ENCODE measurements at regions not wholly inside any gene's neighbourhood (a gene's known extent, or its start where the extent isn't known, plus 50 kb on each side); places are given as distances from the start of the nearest gene placed in this dataset.

- TF ChIP-seq, protein P1, sequence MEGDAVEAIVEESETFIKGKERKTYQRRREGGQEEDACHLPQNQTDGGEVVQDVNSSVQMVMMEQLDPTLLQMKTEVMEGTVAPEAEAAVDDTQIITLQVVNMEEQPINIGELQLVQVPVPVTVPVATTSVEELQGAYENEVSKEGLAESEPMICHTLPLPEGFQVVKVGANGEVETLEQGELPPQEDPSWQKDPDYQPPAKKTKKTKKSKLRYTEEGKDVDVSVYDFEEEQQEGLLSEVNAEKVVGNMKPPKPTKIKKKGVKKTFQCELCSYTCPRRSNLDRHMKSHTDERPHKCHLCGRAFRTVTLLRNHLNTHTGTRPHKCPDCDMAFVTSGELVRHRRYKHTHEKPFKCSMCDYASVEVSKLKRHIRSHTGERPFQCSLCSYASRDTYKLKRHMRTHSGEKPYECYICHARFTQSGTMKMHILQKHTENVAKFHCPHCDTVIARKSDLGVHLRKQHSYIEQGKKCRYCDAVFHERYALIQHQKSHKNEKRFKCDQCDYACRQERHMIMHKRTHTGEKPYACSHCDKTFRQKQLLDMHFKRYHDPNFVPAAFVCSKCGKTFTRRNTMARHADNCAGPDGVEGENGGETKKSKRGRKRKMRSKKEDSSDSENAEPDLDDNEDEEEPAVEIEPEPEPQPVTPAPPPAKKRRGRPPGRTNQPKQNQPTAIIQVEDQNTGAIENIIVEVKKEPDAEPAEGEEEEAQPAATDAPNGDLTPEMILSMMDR (IDR thresholded peaks at IDR 0.05): no peak
- no peaks in the 10 kb centered on the region for H3K36me3 Mint-ChIP-seq (ENCODE audit: low read depth)
- H3K27ac Mint-ChIP-seq: no peak overlapping the region
- ATAC-seq (ENCODE audit: low read depth) (no peak), DNase-seq (no peak)
- no peak overlapping the region for H3K4me3 Mint-ChIP-seq
- POLR2A ChIA-PET: no interaction called here
- CTCF ChIA-PET: no interaction called here
- peaks cover 2% of the 10 kb centered on the region for H3K9me3 Mint-ChIP-seq
- no peaks in the 10 kb centered on the region for H3K27me3 Mint-ChIP-seq
- intact Hi-C loops (cut with micrococcal nuclease): no loop called here
- no peaks in the 10 kb centered on the region for H3K4me1 Mint-ChIP-seq
These were observed 194.2 kb downstream of the GLI2 start for GRCh38 chr2:120929829-120930228.

DNA sequence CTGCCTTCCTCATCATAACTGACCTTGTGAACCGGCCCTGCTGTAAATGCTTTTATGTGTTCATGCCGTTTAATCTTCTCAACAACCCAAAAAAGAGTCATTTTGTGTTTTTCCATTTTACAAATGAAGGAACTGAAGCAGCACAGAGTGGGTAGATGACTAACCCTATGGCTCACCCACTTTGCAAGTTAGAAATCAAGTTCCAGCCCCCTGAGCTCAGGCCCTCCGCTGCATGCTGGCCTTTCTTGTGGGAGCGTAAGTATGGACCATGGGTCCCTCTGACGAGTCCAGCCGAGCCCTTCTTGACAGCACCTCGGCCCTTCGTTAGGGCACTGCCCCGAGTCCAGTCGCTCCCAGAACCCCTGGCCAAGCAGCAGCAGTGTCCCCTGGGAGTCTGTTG is 194.6 kb downstream of the GLI2 start:
- Mint-ChIP-seq H3K9me3 (peaks cover 2% of the 10 kb centered on the region), H3K27ac (no peak overlapping the region), H3K36me3 (ENCODE audit: low read depth) (no peaks in the 10 kb centered on the region), H3K4me1 (no peaks in the 10 kb centered on the region), H3K27me3 (no peaks in the 10 kb centered on the region), H3K4me3 (no peak overlapping the region)
- DNase-seq (no peak), ATAC-seq (ENCODE audit: low read depth) (no peak)
- intact Hi-C loops (cut with micrococcal nuclease): no loop called here
- ChIA-PET POLR2A (no interaction called here), CTCF (no interaction called here)
- TF ChIP-seq, protein P1 (IDR thresholded peaks at IDR 0.05): no peak

- ChIA-PET CTCF (no interaction called here), POLR2A (no interaction called here)
- intact Hi-C loops (cut with micrococcal nuclease): no loop called here
- Mint-ChIP-seq H3K36me3 (ENCODE audit: low read depth) (no peaks in the 10 kb centered on the region), H3K4me1 (no peaks in the 10 kb centered on the region), H3K27me3 (no peaks in the 10 kb centered on the region), H3K9me3 (peaks cover 2% of the 10 kb centered on the region), H3K27ac (no peak overlapping the region), H3K4me3 (no peak overlapping the region)
- DNase-seq: no peak
- TF ChIP-seq, protein P1 (IDR thresholded peaks at IDR 0.05): no peak
- ATAC-seq (ENCODE audit: low read depth): no peak
These were observed 195.2 kb downstream of the GLI2 start for GRCh38 chr2:120930864-120931263.

- Mint-ChIP-seq H3K9me3 (peaks cover 2% of the 10 kb centered on the region), H3K27me3 (no peaks in the 10 kb centered on the region)
- DNase-seq: no peak
These were observed 196.8 kb downstream of the GLI2 start for GRCh38 chr2:120932472-120932871.

GRCh38 chr2:120932881-120933280 is 197.2 kb downstream of the GLI2 start:
- ChIA-PET POLR2A (no interaction called here), CTCF (no interaction called here)
- H3K4me1 Mint-ChIP-seq: no peaks in the 10 kb centered on the region
- TF ChIP-seq, protein P1 (IDR thresholded peaks at IDR 0.05): no peak
- H3K4me3 Mint-ChIP-seq: no peak overlapping the region
- DNase-seq: no peak
- H3K36me3 Mint-ChIP-seq (ENCODE audit: low read depth): no peaks in the 10 kb centered on the region
- no peak overlapping the region for H3K27ac Mint-ChIP-seq
- peaks cover 2% of the 10 kb centered on the region for H3K9me3 Mint-ChIP-seq
- intact Hi-C loops (cut with micrococcal nuclease): no loop called here
- no peaks in the 10 kb centered on the region for H3K27me3 Mint-ChIP-seq
- no peak for ATAC-seq (ENCODE audit: low read depth)

More at GRCh38 chr2:120932472-120932871, 196.8 kb downstream of the GLI2 start:
- Mint-ChIP-seq H3K27ac (no peak overlapping the region), H3K36me3 (ENCODE audit: low read depth) (no peaks in the 10 kb centered on the region), H3K4me1 (no peaks in the 10 kb centered on the region), H3K4me3 (no peak overlapping the region)
- ChIA-PET CTCF (no interaction called here), POLR2A (no interaction called here)
- ATAC-seq (ENCODE audit: low read depth): no peak
- intact Hi-C loops (cut with micrococcal nuclease): no loop called here
- TF ChIP-seq, protein P1 (IDR thresholded peaks at IDR 0.05): no peak
